ENCODE measurements at regions not wholly inside any gene's neighbourhood (a gene's known extent, or its start where the extent isn't known, plus 50 kb on each side); places are given as distances from the start of the nearest gene placed in this dataset.

- TF ChIP-seq EZH2 (IDR thresholded peaks at IDR 0.05; ENCODE audit: low read length) (no peak), CTCF (optimal IDR thresholded peaks at IDR 0.05 in 1 of 3, IDR thresholded peaks at IDR 0.05 in 1 of 3, conservative IDR thresholded peaks at IDR 0.05 in 1 of 3; ENCODE audit: extremely low read depth in 1 of 3, insufficient read depth in 2 of 3, low read length in 3 of 3) (no peak)
Observed at GRCh38 chr1:214141486-214141885, 139.5 kb upstream of the SMYD2 start.

Data from keratinocyte (primary cell).